Colonic mucosa (tissue), 4 donors: ENCODE measurements at regions not wholly inside any gene's neighbourhood (a gene's known extent, or its start where the extent isn't known, plus 50 kb on each side); places are given as distances from the start of the nearest gene placed in this dataset.
"Not testable (repeated sequence)": the region's sequence is repeated elsewhere in the genome, so short reads cannot be mapped to it uniquely, and the experiment has no call there.

Source experiments
- DNase-seq: peaks from one replicate; pipeline ENCODE4 v3.0.0-alpha.2; 2020
- H3K27ac ChIP-seq: fragments of 200-600 bp; one replicate; pipeline ENCODE4 v1.8.0; 2021
- H3K27me3 ChIP-seq: fragments of 200-600 bp; one replicate; pipeline ENCODE4 v1.8.0; 2021
- H3K36me3 ChIP-seq: fragments of 200-600 bp; one replicate; pipeline ENCODE4 v1.8.0; 2021
- H3K4me1 ChIP-seq: fragments of 200-600 bp; one replicate; pipeline ENCODE4 v1.8.0; 2021; ENCODE audit warnings: mild to moderate bottlenecking
- H3K4me3 ChIP-seq: fragments of 200-600 bp; one replicate; pipeline ENCODE4 v1.8.0; 2021
- H3K9ac ChIP-seq, 2 donors: one replicate each; pipeline ENCODE4 v1.7.0; 2013; ENCODE audit warnings: control low read depth in 2 of 2, low read depth in 2 of 2, low read length in 2 of 2
- H3K9me3 ChIP-seq: fragments of 200-600 bp; one replicate; pipeline ENCODE4 v1.8.0; 2021
- CTCF ChIP-seq: fragments of 200-600 bp; IDR thresholded peaks from one replicate; pipeline ENCODE4 v1.8.0; 2022; ENCODE audit warnings: antibody characterized with exemption, mild to moderate bottlenecking
- intact Hi-C: fragments of 100-400 bp; cut with DNase I; formaldehyde crosslinking; loops from one replicate; pipeline ENCODE4 v1.14.1; 2022
- donor health status: healthy.
- donor health status: DM: no; HTN: no; CAD: no.
- donor health status: DM: no; HTN: no; CAD: no.

GRCh38 chr3:107465064-107465631 is 57.6 kb upstream of the BBX start:
- no peaks in the 10 kb centered on the region for H3K27me3 ChIP-seq
- no peaks in the 10 kb centered on the region for H3K9me3 ChIP-seq
- H3K4me3 ChIP-seq: no peak overlapping the region
- H3K4me1 ChIP-seq: no peaks in the 10 kb centered on the region
- intact Hi-C loops: no loop called here
- no peak for TF ChIP-seq CTCF
- H3K36me3 ChIP-seq: no peaks in the 10 kb centered on the region
- H3K27ac ChIP-seq: no peak overlapping the region
- DNase-seq: no peak
- H3K9ac ChIP-seq: no peak overlapping the region

DNA sequence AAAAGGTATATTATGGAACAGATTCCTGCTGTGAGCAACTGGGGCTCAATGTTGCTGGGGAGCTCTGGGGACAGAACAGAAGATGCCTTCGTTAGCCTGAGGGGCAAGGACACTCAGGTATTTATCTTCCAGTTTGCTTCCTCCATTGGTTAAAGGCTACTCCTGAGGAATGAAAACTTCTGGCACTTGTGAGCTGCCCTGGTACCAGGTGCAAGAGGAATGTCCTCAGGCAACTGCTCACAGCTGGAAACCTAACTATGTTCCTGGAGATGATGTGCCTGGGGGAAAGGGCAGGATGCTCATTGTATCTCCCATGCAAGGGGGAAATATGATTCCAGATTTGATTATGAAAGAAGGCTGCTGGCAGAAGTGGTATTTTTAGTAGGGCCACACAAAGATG is 54.0 kb upstream of the BBX start:
- Histone ChIP-seq H3K4me1 (no peaks in the 10 kb centered on the region), H3K4me3 (no peak overlapping the region), H3K9me3 (no peaks in the 10 kb centered on the region), H3K9ac (no peak overlapping the region), H3K27ac (no peak overlapping the region), H3K27me3 (no peaks in the 10 kb centered on the region), H3K36me3 (no peaks in the 10 kb centered on the region)
- DNase-seq: no peak
- intact Hi-C loops: no loop called here
- no peak for TF ChIP-seq CTCF

DNA sequence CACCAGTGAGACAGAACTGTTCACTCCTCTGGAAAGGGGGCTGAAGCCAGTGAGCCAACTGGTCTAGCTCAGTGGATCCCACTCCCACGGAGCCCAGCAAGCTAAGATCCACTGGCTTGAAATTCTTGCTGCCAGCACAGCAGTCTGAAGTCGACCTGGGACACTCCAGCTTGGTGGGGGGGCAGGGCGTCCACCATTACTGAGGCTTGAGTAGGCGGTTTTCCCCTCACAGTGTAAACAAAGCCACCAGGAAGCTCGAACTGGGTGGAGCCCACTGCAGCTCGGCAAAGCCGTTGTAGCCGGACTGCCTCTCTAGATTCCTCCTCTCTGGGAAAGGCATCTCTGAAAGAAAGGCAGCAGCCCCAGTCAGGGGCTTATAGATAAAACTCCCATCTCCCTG is 52.3 kb upstream of the BBX start:
- H3K4me1 ChIP-seq, intact Hi-C loops, H3K36me3 ChIP-seq, H3K27me3 ChIP-seq, H3K27ac ChIP-seq, H3K9me3 ChIP-seq, H3K9ac ChIP-seq, H3K4me3 ChIP-seq: not testable (repeated sequence)
- peak; percentile 63 for DNase-seq
